ENCODE measurements at regions not wholly inside any gene's neighbourhood (a gene's known extent, or its start where the extent isn't known, plus 50 kb on each side); places are given as distances from the start of the nearest gene placed in this dataset.
"Not testable (repeated sequence)": the region's sequence is repeated elsewhere in the genome, so short reads cannot be mapped to it uniquely, and the experiment has no call there.

GRCh38 chr6:99668036-99668705, 61.5 kb downstream of the PRDM13 start:
- H3K27ac ChIP-seq (ENCODE audit: low read depth in 1 of 2, low read length in 1 of 2), result no peak overlapping the region
- no peak overlapping the region for H3K9ac ChIP-seq (ENCODE audit: insufficient read depth in 1 of 2, low read length in 2 of 2)
- H3K9me3 ChIP-seq (ENCODE audit: control insufficient read depth in 4 of 4, insufficient read depth in 3 of 4, low read length in 3 of 4), result no peaks in the 10 kb centered on the region
- no peaks in the 10 kb centered on the region for H3K36me3 ChIP-seq (ENCODE audit: control insufficient read depth in 4 of 4, insufficient read depth in 4 of 4, low read length in 4 of 4)
- WGBS, 2 donors, result 71 to 77% methylated on average over 5 of the region's 5 CpGs
- no peak for ATAC-seq (ENCODE audit: insufficient read depth, low FRiP score)
- H3K27me3 ChIP-seq (ENCODE audit: control insufficient read depth in 3 of 3, insufficient read depth in 3 of 3, low read length in 2 of 3), result no peaks in the 10 kb centered on the region
- H3K4me1 ChIP-seq (ENCODE audit: control insufficient read depth in 5 of 5, insufficient read depth in 5 of 5, low read length in 5 of 5), result no peaks in the 10 kb centered on the region
- TF ChIP-seq, protein P1, sequence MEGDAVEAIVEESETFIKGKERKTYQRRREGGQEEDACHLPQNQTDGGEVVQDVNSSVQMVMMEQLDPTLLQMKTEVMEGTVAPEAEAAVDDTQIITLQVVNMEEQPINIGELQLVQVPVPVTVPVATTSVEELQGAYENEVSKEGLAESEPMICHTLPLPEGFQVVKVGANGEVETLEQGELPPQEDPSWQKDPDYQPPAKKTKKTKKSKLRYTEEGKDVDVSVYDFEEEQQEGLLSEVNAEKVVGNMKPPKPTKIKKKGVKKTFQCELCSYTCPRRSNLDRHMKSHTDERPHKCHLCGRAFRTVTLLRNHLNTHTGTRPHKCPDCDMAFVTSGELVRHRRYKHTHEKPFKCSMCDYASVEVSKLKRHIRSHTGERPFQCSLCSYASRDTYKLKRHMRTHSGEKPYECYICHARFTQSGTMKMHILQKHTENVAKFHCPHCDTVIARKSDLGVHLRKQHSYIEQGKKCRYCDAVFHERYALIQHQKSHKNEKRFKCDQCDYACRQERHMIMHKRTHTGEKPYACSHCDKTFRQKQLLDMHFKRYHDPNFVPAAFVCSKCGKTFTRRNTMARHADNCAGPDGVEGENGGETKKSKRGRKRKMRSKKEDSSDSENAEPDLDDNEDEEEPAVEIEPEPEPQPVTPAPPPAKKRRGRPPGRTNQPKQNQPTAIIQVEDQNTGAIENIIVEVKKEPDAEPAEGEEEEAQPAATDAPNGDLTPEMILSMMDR (IDR thresholded peaks at IDR 0.05; ENCODE audit: control extremely low read depth, extremely low read depth), result no peak
- no peak for DNase-seq
- no peak overlapping the region for H3K4me3 ChIP-seq

GRCh38 chr6:99689916-99690685, 83.5 kb downstream of the PRDM13 start:
- no peak for DNase-seq
- TF ChIP-seq, protein P1 (IDR thresholded peaks at IDR 0.05; ENCODE audit: control extremely low read depth, extremely low read depth), result no peak
- Histone ChIP-seq H3K4me1 (ENCODE audit: control insufficient read depth in 5 of 5, insufficient read depth in 5 of 5, low read length in 5 of 5) (no peaks in the 10 kb centered on the region), H3K27ac (ENCODE audit: low read depth in 1 of 2, low read length in 1 of 2) (no peak overlapping the region), H3K36me3 (ENCODE audit: control insufficient read depth in 4 of 4, insufficient read depth in 4 of 4, low read length in 4 of 4) (no peaks in the 10 kb centered on the region), H3K9ac (ENCODE audit: insufficient read depth in 1 of 2, low read length in 2 of 2) (no peak overlapping the region), H3K4me3 (no peak overlapping the region), H3K9me3 (ENCODE audit: control insufficient read depth in 4 of 4, insufficient read depth in 3 of 4, low read length in 3 of 4) (peaks cover 0 to 6% (median 0%) of the 10 kb centered on the region in 4 donors), H3K27me3 (ENCODE audit: control insufficient read depth in 3 of 3, insufficient read depth in 3 of 3, low read length in 2 of 3) (no peaks in the 10 kb centered on the region)
- 76 to 85% methylated on average over 2 of the region's 2 CpGs for WGBS, 2 donors
- no peak for ATAC-seq (ENCODE audit: insufficient read depth, low FRiP score)

- not testable (repeated sequence) for H3K27me3 ChIP-seq (ENCODE audit: control insufficient read depth in 3 of 3, insufficient read depth in 3 of 3, low read length in 2 of 3); H3K4me3 ChIP-seq; H3K27ac ChIP-seq (ENCODE audit: low read depth in 1 of 2, low read length in 1 of 2); ATAC-seq (ENCODE audit: insufficient read depth, low FRiP score); H3K4me1 ChIP-seq (ENCODE audit: control insufficient read depth in 5 of 5, insufficient read depth in 5 of 5, low read length in 5 of 5); H3K9ac ChIP-seq (ENCODE audit: insufficient read depth in 1 of 2, low read length in 2 of 2); H3K9me3 ChIP-seq (ENCODE audit: control insufficient read depth in 4 of 4, insufficient read depth in 3 of 4, low read length in 3 of 4); DNase-seq; H3K36me3 ChIP-seq (ENCODE audit: control insufficient read depth in 4 of 4, insufficient read depth in 4 of 4, low read length in 4 of 4)
- WGBS, 2 donors, result 89 to 96% methylated on average over 9 of the region's 9 CpGs
Measured at GRCh38 chr6:99702287-99702686, 95.7 kb downstream of the PRDM13 start.

DNA sequence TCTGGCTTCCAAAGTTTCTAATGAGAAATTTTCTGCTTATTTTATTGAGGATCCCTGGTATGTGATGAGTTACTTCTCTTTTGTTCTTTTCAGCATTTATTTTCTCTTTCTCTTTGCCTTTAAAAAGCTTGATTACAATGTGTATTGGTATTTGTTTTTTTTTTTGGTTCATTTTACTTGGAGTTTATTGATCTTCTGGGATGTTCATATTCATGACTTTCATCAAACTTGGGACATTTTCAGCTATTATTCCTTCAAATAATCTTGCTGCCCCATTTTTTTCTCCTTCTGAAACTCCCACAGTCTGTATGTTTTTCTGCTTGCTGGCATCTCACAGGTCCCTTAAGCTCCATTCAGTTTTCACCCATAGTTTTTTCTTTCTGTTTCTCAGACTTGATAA, 102.4 kb downstream of the PRDM13 start:
- no peaks in the 10 kb centered on the region for H3K4me1 ChIP-seq (ENCODE audit: control insufficient read depth in 5 of 5, insufficient read depth in 5 of 5, low read length in 5 of 5)
- no peak overlapping the region for H3K27ac ChIP-seq (ENCODE audit: low read depth in 1 of 2, low read length in 1 of 2)
- DNase-seq (no peak), ATAC-seq (ENCODE audit: insufficient read depth, low FRiP score) (no peak)
- H3K36me3 ChIP-seq (ENCODE audit: control insufficient read depth in 4 of 4, insufficient read depth in 4 of 4, low read length in 4 of 4), result no peaks in the 10 kb centered on the region
- no peak overlapping the region for H3K9ac ChIP-seq (ENCODE audit: insufficient read depth in 1 of 2, low read length in 2 of 2)
- no peaks in the 10 kb centered on the region for H3K9me3 ChIP-seq (ENCODE audit: control insufficient read depth in 4 of 4, insufficient read depth in 3 of 4, low read length in 3 of 4)
- H3K4me3 ChIP-seq, result no peak overlapping the region
- H3K27me3 ChIP-seq (ENCODE audit: control insufficient read depth in 3 of 3, insufficient read depth in 3 of 3, low read length in 2 of 3), result no peaks in the 10 kb centered on the region
- TF ChIP-seq, protein P1 (IDR thresholded peaks at IDR 0.05; ENCODE audit: control extremely low read depth, extremely low read depth), result no peak
